OCI-LY7 (cell line): ENCODE measurements at regions not wholly inside any gene's neighbourhood (a gene's known extent, or its start where the extent isn't known, plus 50 kb on each side); places are given as distances from the start of the nearest gene placed in this dataset.

Experiments used
- BruUV-seq: library from RNA; stranded (reverse); fragments of 400-500 nt; replicated peaks from 2 replicates; lab custom pipeline; 2021; lab: Mats Ljungman, UMichigan
- CTCF ChIA-PET: fragments of 300-600 bp; sonication (Branson Sonifier 250); formaldehyde crosslinking; loops from one replicate; lab custom pipeline; 2022; ENCODE audit warnings: antibody characterized with exemption; ENCODE audit not compliant: unreplicated experiment; lab: Charles Lee
- POLR2A ChIA-PET: fragments of 300-600 bp; sonication (Branson Sonifier 250); formaldehyde crosslinking; loops from one replicate; lab custom pipeline; 2022; ENCODE audit warnings: antibody characterized with exemption; lab: Charles Lee
- DNase-seq: peaks from one replicate; pipeline ENCODE4 v3.0.0-alpha.2; 2015; ENCODE audit warnings: low spot score
- H2AFZ ChIP-seq: fragments of 200-600 bp; sonication (generic), shearing (Covaris generic); 2 replicates; pipeline ENCODE4 v1.6.1; 2014; ENCODE audit warnings: mild to moderate bottlenecking, antibody characterized with exemption, low read length, moderate library complexity
- H3K27ac ChIP-seq: fragments of 200-600 bp; sonication (generic); 2 replicates; pipeline ENCODE4 v1.5.1; 2014; ENCODE audit warnings: mixed run types, low read depth, mild to moderate bottlenecking, moderate library complexity, low read length, inconsistent platforms; ENCODE audit not compliant: poor library complexity, severe bottlenecking
- H3K36me3 ChIP-seq: fragments of 200-600 bp; sonication (generic); 2 replicates; pipeline ENCODE4 v1.6.1; 2014; ENCODE audit warnings: mild to moderate bottlenecking, antibody characterized with exemption, low read length, moderate library complexity, mixed read lengths; ENCODE audit not compliant: insufficient read depth
- H3K4me1 ChIP-seq: fragments of 200-600 bp; sonication (generic); 2 replicates; pipeline ENCODE4 v1.5.1; 2014; ENCODE audit warnings: mild to moderate bottlenecking, low read length; ENCODE audit not compliant: insufficient read depth, poor library complexity, severe bottlenecking
- H3K4me2 ChIP-seq: fragments of 200-600 bp; sonication (generic); 2 replicates; pipeline ENCODE4 v1.6.1; 2014; ENCODE audit warnings: mild to moderate bottlenecking, low read length
- H3K4me3 ChIP-seq: fragments of 200-600 bp; sonication (generic); 2 replicates; pipeline ENCODE4 v1.5.1; 2014; ENCODE audit warnings: mild to moderate bottlenecking, low read depth, low read length; ENCODE audit not compliant: poor library complexity, severe bottlenecking
- H3K79me2 ChIP-seq: fragments of 200-600 bp; sonication (generic); 2 replicates; pipeline ENCODE4 v1.6.1; 2016; ENCODE audit warnings: low read depth, mild to moderate bottlenecking, low read length, moderate library complexity, mixed read lengths; ENCODE audit not compliant: insufficient read depth
- H3K9me2 ChIP-seq: fragments of 200-600 bp; sonication (generic); 2 replicates; pipeline ENCODE4 v1.6.1; 2016; ENCODE audit warnings: mild to moderate bottlenecking, low read length, mixed read lengths; ENCODE audit not compliant: insufficient read depth
- H3K9me3 ChIP-seq: fragments of 200-600 bp; sonication (generic); 2 replicates; pipeline ENCODE4 v1.6.1; 2014; ENCODE audit warnings: mild to moderate bottlenecking, mixed run types, low read length, mixed read lengths
- H4K20me1 ChIP-seq: fragments of 200-600 bp; sonication (generic); 2 replicates; pipeline ENCODE4 v1.6.1; 2014; ENCODE audit warnings: mild to moderate bottlenecking, antibody characterized with exemption, low read length, moderate library complexity, mixed read lengths; ENCODE audit not compliant: insufficient read depth
- CTCF ChIP-seq: fragments of 200-600 bp; sonication (generic); conservative IDR thresholded peaks from 2 replicates; pipeline ENCODE4 v1.5.1; 2014; ENCODE audit warnings: mild to moderate bottlenecking, antibody characterized with exemption, low read length, moderate library complexity, mixed read lengths
- EZH2phosphoT487 ChIP-seq: fragments of 200-600 bp; sonication (generic); IDR thresholded peaks from 2 replicates; pipeline ENCODE4 v1.6.1; 2018; ENCODE audit warnings: low read depth, borderline replicate concordance, mild to moderate bottlenecking, mixed run types, antibody characterized with exemption, low read length, moderate library complexity, mixed read lengths
- intact Hi-C: fragments of 100-400 bp; cut with micrococcal nuclease; formaldehyde crosslinking; loops from one replicate; pipeline ENCODE4 v1.10.0; 2022; ENCODE audit not compliant: unreplicated experiment

GRCh38 chr3:118578559-118578958 lies 456.1 kb downstream of the IGSF11 start:
- H3K36me3 ChIP-seq: no peaks in the 10 kb centered on the region
- ChIA-PET CTCF (no interaction called here), POLR2A (no interaction called here)
- H3K27ac ChIP-seq: no peak overlapping the region
- no peak for TF ChIP-seq CTCF
- no peak for DNase-seq
- no peaks in the 10 kb centered on the region for H3K4me1 ChIP-seq
- intact Hi-C loops: no loop called here
- BruUV-seq: no TSS peak
- H3K9me3 ChIP-seq: no peaks in the 10 kb centered on the region
- no peak overlapping the region for H3K4me3 ChIP-seq
- no peak overlapping the region for H2AFZ ChIP-seq
- H3K79me2 ChIP-seq: no peaks in the 10 kb centered on the region
- H3K9me2 ChIP-seq: no peaks in the 10 kb centered on the region
- H3K4me2 ChIP-seq: no peak overlapping the region
- H4K20me1 ChIP-seq: no peaks in the 10 kb centered on the region

- no peaks in the 10 kb centered on the region for H3K9me3 ChIP-seq
- H3K79me2 ChIP-seq: no peaks in the 10 kb centered on the region
- H3K4me2 ChIP-seq: no peak overlapping the region
- H3K27ac ChIP-seq: no peak overlapping the region
- TF ChIP-seq CTCF (no peak), EZH2phosphoT487 (no peak)
- no peaks in the 10 kb centered on the region for H3K36me3 ChIP-seq
- no peaks in the 10 kb centered on the region for H3K9me2 ChIP-seq
- BruUV-seq: no TSS peak
- no peak overlapping the region for H3K4me3 ChIP-seq
- no peaks in the 10 kb centered on the region for H4K20me1 ChIP-seq
- no peak for DNase-seq
- H2AFZ ChIP-seq: no peak overlapping the region
- H3K4me1 ChIP-seq: no peaks in the 10 kb centered on the region
- ChIA-PET CTCF (no interaction called here), POLR2A (no interaction called here)
- intact Hi-C loops: no loop called here
Observed at GRCh38 chr3:118587037-118587741, 447.5 kb downstream of the IGSF11 start.

GRCh38 chr3:118587847-118588246 lies 446.8 kb downstream of the IGSF11 start:
- Histone ChIP-seq H3K36me3 (no peaks in the 10 kb centered on the region), H2AFZ (no peak overlapping the region), H3K4me2 (no peak overlapping the region), H3K9me3 (peaks cover 2% of the 10 kb centered on the region; the same call in 1 of the 2 replicates), H4K20me1 (no peaks in the 10 kb centered on the region), H3K4me1 (no peaks in the 10 kb centered on the region), H3K79me2 (no peaks in the 10 kb centered on the region), H3K27ac (no peak overlapping the region), H3K9me2 (no peaks in the 10 kb centered on the region), H3K4me3 (no peak overlapping the region)
- ChIA-PET CTCF (no interaction called here), POLR2A (interaction anchor here (0.8 kb wide), 1 partner anchor 23 kb away, joined by 3 read pairs; no protein-coding TSS in a partner anchor)
- no peak for TF ChIP-seq CTCF
- no peak for TF ChIP-seq EZH2phosphoT487
- intact Hi-C loops: no loop called here
- BruUV-seq: no TSS peak
- no peak for DNase-seq
